MCF 10A (cell line): ENCODE measurements at regions not wholly inside any gene's neighbourhood (a gene's known extent, or its start where the extent isn't known, plus 50 kb on each side); places are given as distances from the start of the nearest gene placed in this dataset.

Experiments used
- BruUV-seq: library from RNA; stranded (reverse); fragments of 400-500 nt; replicated peaks from 2 replicates; lab custom pipeline; 2021; lab: Mats Ljungman, UMichigan
- CTCF ChIA-PET: fragments of 300-600 bp; sonication (Branson Sonifier 250); formaldehyde crosslinking; extraction: SDS; loops from one replicate; lab custom pipeline; 2021; ENCODE audit warnings: antibody characterized with exemption, inconsistent platforms; lab: Yijun Ruan, JAX
- POLR2A ChIA-PET: fragments of 300-600, 350-650 bp; sonication (Branson Sonifier 250); formaldehyde crosslinking; extraction: SDS; loops from one replicate; lab custom pipeline; 2020; ENCODE audit warnings: antibody characterized with exemption, inconsistent platforms; lab: Yijun Ruan, JAX
- DNase-seq: peaks from one replicate; pipeline ENCODE4 v3.0.0-alpha.2; 2018; ENCODE audit not compliant: unreplicated experiment
- H3K27ac Mint-ChIP-seq: one replicate; pipeline ENCODE4 v1.8.0; 2022; ENCODE audit warnings: mild to moderate bottlenecking, low read depth, mixed read lengths; ENCODE audit not compliant: unreplicated experiment
- H3K27me3 Mint-ChIP-seq: one replicate; pipeline ENCODE4 v1.8.0; 2022; ENCODE audit warnings: mixed read lengths; ENCODE audit not compliant: insufficient read depth, unreplicated experiment
- H3K36me3 Mint-ChIP-seq: one replicate; pipeline ENCODE4 v1.8.0; 2022; ENCODE audit warnings: mild to moderate bottlenecking, moderate library complexity, mixed read lengths; ENCODE audit not compliant: insufficient read depth, unreplicated experiment
- H3K4me1 Mint-ChIP-seq: one replicate; pipeline ENCODE4 v1.8.0; 2022; ENCODE audit warnings: mixed read lengths; ENCODE audit not compliant: insufficient read depth, unreplicated experiment
- H3K4me3 Mint-ChIP-seq: one replicate; pipeline ENCODE4 v1.8.0; 2022; ENCODE audit warnings: mild to moderate bottlenecking, moderate library complexity, mixed read lengths; ENCODE audit not compliant: unreplicated experiment
- H3K9me3 Mint-ChIP-seq: one replicate; pipeline ENCODE4 v1.8.0; 2022; ENCODE audit warnings: mixed read lengths; ENCODE audit not compliant: unreplicated experiment
- intact Hi-C: fragments of 100-400 bp; cut with micrococcal nuclease; formaldehyde crosslinking; loops from 2 replicates; pipeline ENCODE4 v1.14.1; 2022
- TF ChIP-seq, protein P1 (sequence below): fragments of 200-600 bp; IDR thresholded peaks from one replicate; pipeline ENCODE4 v1.8.0; 2022; ENCODE audit warnings: antibody characterized with exemption, mild to moderate bottlenecking; ENCODE audit not compliant: unreplicated experiment

DNA sequence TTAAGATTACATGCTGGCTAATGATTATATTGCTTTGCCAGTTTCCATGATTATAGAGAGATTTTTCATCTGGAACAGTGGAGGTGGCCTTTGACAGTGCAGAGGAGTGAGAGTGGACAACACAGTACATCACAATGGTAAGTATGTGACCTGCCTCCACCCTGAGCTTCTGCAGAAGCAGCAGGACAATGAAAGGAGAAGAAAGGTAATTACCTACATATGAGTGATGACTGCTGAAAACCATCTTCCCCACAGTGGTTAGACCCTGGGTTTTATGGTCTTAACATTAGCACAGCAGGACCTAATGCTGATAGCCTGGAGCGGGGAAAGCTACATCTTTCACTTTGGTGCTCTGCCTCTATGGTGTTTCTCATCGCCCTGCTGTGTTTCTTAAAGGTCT, 454.7 kb upstream of the DDI1 start:
- H3K9me3 Mint-ChIP-seq = no peaks in the 10 kb centered on the region
- H3K4me1 Mint-ChIP-seq = peaks cover 5% of the 10 kb centered on the region
- intact Hi-C loops = no loop called here
- H3K27me3 Mint-ChIP-seq = no peaks in the 10 kb centered on the region
- CTCF ChIA-PET = interaction anchor here (0.7 kb wide), 1 partner anchor 21 kb away, joined by 3 read pairs; no protein-coding TSS in a partner anchor
- POLR2A ChIA-PET = no interaction called here
- no peak for DNase-seq
- no peaks in the 10 kb centered on the region for H3K36me3 Mint-ChIP-seq
- no TSS peak for BruUV-seq
- TF ChIP-seq, protein P1, sequence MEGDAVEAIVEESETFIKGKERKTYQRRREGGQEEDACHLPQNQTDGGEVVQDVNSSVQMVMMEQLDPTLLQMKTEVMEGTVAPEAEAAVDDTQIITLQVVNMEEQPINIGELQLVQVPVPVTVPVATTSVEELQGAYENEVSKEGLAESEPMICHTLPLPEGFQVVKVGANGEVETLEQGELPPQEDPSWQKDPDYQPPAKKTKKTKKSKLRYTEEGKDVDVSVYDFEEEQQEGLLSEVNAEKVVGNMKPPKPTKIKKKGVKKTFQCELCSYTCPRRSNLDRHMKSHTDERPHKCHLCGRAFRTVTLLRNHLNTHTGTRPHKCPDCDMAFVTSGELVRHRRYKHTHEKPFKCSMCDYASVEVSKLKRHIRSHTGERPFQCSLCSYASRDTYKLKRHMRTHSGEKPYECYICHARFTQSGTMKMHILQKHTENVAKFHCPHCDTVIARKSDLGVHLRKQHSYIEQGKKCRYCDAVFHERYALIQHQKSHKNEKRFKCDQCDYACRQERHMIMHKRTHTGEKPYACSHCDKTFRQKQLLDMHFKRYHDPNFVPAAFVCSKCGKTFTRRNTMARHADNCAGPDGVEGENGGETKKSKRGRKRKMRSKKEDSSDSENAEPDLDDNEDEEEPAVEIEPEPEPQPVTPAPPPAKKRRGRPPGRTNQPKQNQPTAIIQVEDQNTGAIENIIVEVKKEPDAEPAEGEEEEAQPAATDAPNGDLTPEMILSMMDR = no peak
- H3K4me3 Mint-ChIP-seq = no peak overlapping the region
- H3K27ac Mint-ChIP-seq = no peak overlapping the region

DNA sequence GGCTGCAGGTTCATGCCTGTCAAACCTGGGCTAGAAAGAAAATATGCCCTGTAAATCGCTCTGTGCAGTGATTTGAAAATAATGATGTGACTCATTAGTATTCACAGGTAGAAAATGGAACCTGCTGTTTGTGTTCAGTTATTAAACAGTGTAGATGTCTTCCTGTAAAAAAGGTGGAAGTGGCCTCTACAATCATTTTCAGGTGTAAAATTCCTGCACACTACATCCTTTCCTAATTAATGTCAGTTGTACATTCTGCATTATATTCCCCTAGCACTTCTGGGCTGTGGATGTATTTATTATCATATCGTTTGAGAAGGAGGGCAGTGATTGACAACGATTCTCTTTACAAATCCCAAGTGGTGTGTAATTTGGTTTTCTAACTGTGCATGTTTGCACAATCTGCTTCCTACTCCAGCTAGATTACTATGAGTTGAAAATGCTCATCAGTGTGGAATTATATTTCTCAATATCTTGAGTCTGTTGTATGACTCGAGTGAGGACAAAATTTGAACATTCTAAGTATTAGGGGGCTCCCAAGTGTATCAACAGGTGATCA, 454.0 kb upstream of the DDI1 start:
- H3K4me3 Mint-ChIP-seq = no peak overlapping the region
- H3K9me3 Mint-ChIP-seq = no peaks in the 10 kb centered on the region
- no peaks in the 10 kb centered on the region for H3K27me3 Mint-ChIP-seq
- POLR2A ChIA-PET = interaction anchor here (0.5 kb wide), 1 partner anchor 861 kb away, joined by 4 read pairs; no protein-coding TSS in a partner anchor
- CTCF ChIA-PET = interaction anchor here (1.5 kb wide), 1 partner anchor 18 kb away, joined by 5 read pairs; no protein-coding TSS in a partner anchor
- intact Hi-C loops = no loop called here
- no peak overlapping the region for H3K27ac Mint-ChIP-seq
- H3K4me1 Mint-ChIP-seq = peaks cover 5% of the 10 kb centered on the region
- DNase-seq = no peak
- TF ChIP-seq, protein P1 = no peak
- H3K36me3 Mint-ChIP-seq = no peaks in the 10 kb centered on the region
- no TSS peak for BruUV-seq

DNA sequence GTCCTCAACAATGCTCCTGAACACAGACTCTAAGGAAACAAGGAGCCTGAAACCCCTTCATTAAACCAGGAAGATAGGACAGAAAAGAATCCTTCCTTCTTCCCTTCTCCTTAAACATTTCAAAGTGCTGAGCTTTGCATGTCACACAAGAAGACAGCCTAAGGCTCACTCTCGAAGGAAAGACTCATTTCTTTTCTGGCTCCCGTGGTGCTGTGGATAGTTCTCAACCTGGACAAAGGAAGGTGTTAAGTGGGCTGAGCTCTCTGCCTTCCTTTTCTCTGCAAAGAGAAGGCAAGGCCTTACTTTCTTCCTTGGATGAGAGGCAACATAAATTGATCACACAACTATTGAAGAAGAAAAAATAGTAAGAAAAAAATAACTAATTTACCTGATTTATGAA, 452.4 kb upstream of the DDI1 start:
- TF ChIP-seq, protein P1 = no peak
- Mint-ChIP-seq H3K27me3 (no peaks in the 10 kb centered on the region), H3K4me3 (no peak overlapping the region), H3K27ac (no peak overlapping the region), H3K36me3 (no peaks in the 10 kb centered on the region), H3K4me1 (peaks cover 5% of the 10 kb centered on the region), H3K9me3 (no peaks in the 10 kb centered on the region)
- CTCF ChIA-PET = interaction anchor here (0.6 to 1.5 kb wide), 4 partner anchors 12 to 85 kb away, joined by 3 to 5 read pairs (median 4); no protein-coding TSS in a partner anchor
- DNase-seq = no peak
- BruUV-seq = no TSS peak
- POLR2A ChIA-PET = no interaction called here
- intact Hi-C loops = no loop called here

DNA sequence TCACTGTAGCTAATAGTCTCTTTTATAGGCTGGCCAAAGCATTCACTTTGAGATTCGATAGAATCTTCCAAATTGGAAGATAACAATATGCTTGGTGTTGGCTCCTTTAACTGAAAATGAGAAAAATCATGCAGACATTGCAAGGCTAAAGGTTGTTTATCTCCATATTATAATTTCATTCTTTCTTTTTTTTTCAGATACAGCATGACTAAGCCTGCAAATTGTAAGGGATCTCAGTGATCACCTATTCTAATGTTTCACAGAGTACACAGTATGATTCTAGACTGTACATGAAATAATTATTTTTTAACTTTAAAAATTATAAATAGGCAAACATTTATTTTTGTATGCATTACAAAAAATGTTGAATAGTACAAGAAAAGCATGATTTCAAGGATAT, 451.7 kb upstream of the DDI1 start:
- H3K27me3 Mint-ChIP-seq = no peaks in the 10 kb centered on the region
- H3K4me1 Mint-ChIP-seq = peaks cover 5% of the 10 kb centered on the region
- CTCF ChIA-PET = no interaction called here
- TF ChIP-seq, protein P1 = no peak
- intact Hi-C loops = no loop called here
- H3K9me3 Mint-ChIP-seq = no peaks in the 10 kb centered on the region
- no peak for DNase-seq
- POLR2A ChIA-PET = no interaction called here
- H3K36me3 Mint-ChIP-seq = no peaks in the 10 kb centered on the region
- BruUV-seq = no TSS peak
- no peak overlapping the region for H3K27ac Mint-ChIP-seq
- no peak overlapping the region for H3K4me3 Mint-ChIP-seq
